IMR-90 (cell line): ENCODE measurements at regions not wholly inside any gene's neighbourhood (a gene's known extent, or its start where the extent isn't known, plus 50 kb on each side); places are given as distances from the start of the nearest gene placed in this dataset.

Source experiments
- CTCF ChIP-seq: conservative IDR thresholded peaks from 2 replicates; pipeline ENCODE4 v1.5.1; 2012; ENCODE audit warnings: mild to moderate bottlenecking, low read depth, low read length, improper control_type of control experiment
- POLR2A ChIP-seq: IDR thresholded peaks from 2 replicates; pipeline ENCODE4 v1.6.1; 2012; ENCODE audit warnings: mild to moderate bottlenecking, low read depth, low read length

- TF ChIP-seq POLR2A (no peak), CTCF (no peak)
Measured at GRCh38 chr12:91492648-91493047, 310.0 kb upstream of the DCN start.
